ENCODE measurements at regions not wholly inside any gene's neighbourhood (a gene's known extent, or its start where the extent isn't known, plus 50 kb on each side); places are given as distances from the start of the nearest gene placed in this dataset.

- no peak for TF ChIP-seq ZBTB7A (IDR thresholded peaks at IDR 0.05; ENCODE audit: low read depth)
- TF ChIP-seq YY1 (IDR thresholded peaks at IDR 0.05; ENCODE audit: low read depth): no peak
- no peak for TF ChIP-seq EP300 (IDR thresholded peaks at IDR 0.05; ENCODE audit: borderline replicate concordance)
- no peak for TF ChIP-seq CREB1 (IDR thresholded peaks at IDR 0.05; ENCODE audit: low read depth)
Observed at GRCh38 chr11:29495676-29496075, 521.2 kb downstream of the KCNA4 start.

All from Ishikawa (cell line).